H1 (cell line): ENCODE measurements at regions not wholly inside any gene's neighbourhood (a gene's known extent, or its start where the extent isn't known, plus 50 kb on each side); places are given as distances from the start of the nearest gene placed in this dataset.

Experiments
- CTCF ChIA-PET: fragments of 300-600 bp; sonication (Branson Sonifier 250); formaldehyde crosslinking; loops from one replicate; lab custom pipeline; 2021; ENCODE audit not compliant: partially characterized antibody; lab: Charles Lee
- POLR2A ChIA-PET: fragments of 300-600 bp; sonication (Branson Sonifier 250); formaldehyde crosslinking; loops from one replicate; lab custom pipeline; 2021; ENCODE audit warnings: inconsistent platforms; ENCODE audit not compliant: partially characterized antibody; lab: Charles Lee
- DNase-seq, 2 experiments: peaks; one replicate each; pipeline versions ENCODE4 v3.0.0 to v3.0.0-alpha.2; 2010 to 2022; ENCODE audit warnings: low spot score in 2 of 2, low read depth in 1 of 2, mixed read lengths in 1 of 2
- FAIRE-seq: peaks from 2 replicates; lab custom pipeline; 2011; peaks lifted over from hg19 to GRCh38; lab: Jason Lieb, UNC
- H2AFZ ChIP-seq: 2 replicates; pipeline ENCODE4 v1.8.1; 2012; ENCODE audit warnings: low read length, inconsistent platforms
- H2AK5ac ChIP-seq: 2 replicates; pipeline ENCODE4 v1.6.1; 2013; ENCODE audit warnings: low read depth, low read length
- H2BK120ac ChIP-seq: replicated peaks from 2 replicates; pipeline ENCODE3; 2013; ENCODE audit warnings: low read depth, low read length, inconsistent platforms
- H2BK12ac ChIP-seq: 2 replicates; pipeline ENCODE4 v1.6.1; 2013; ENCODE audit warnings: low read depth, low read length
- H2BK15ac ChIP-seq: 2 replicates; pipeline ENCODE4 v1.6.1; 2013; ENCODE audit warnings: low read length
- H2BK20ac ChIP-seq: 2 replicates; pipeline ENCODE4 v1.6.1; 2013; ENCODE audit warnings: low read length
- H2BK5ac ChIP-seq: 2 replicates; pipeline ENCODE4 v1.6.1; 2013; ENCODE audit warnings: low read depth, low read length
- H3K14ac ChIP-seq: 2 replicates; pipeline ENCODE4 v1.6.1; 2013; ENCODE audit warnings: inconsistent platforms; ENCODE audit not compliant: insufficient read length
- H3K18ac ChIP-seq: 2 replicates; pipeline ENCODE4 v1.6.1; 2013; ENCODE audit warnings: low read length; ENCODE audit errors: extremely low read depth
- H3K23ac ChIP-seq: 2 replicates; pipeline ENCODE4 v1.6.1; 2013; ENCODE audit warnings: inconsistent platforms; ENCODE audit not compliant: insufficient read length
- H3K23me2 ChIP-seq: 2 replicates; pipeline ENCODE4 v1.6.1; 2013; ENCODE audit warnings: low read depth, low read length
- H3K27ac ChIP-seq: 2 replicates; pipeline ENCODE4 v1.6.1; 2011; ENCODE audit warnings: low read depth, low read length, inconsistent platforms
- H3K27me3 ChIP-seq, 4 experiments: replicated peaks in 1 of 4; 1 replicate in 1 of 4; 2 replicates in 3 of 4; pipeline versions ENCODE4 v1.6.1 to v1.8.1; 2011 to 2013; ENCODE audit warnings: low read length in 3 of 4, mild to moderate bottlenecking in 3 of 4, inconsistent platforms in 2 of 4, mixed read lengths in 2 of 4, moderate library complexity in 1 of 4; ENCODE audit not compliant: control insufficient read depth in 3 of 4, insufficient read depth in 3 of 4; ENCODE audit errors: extremely low read depth in 1 of 4
- H3K36me3 ChIP-seq, 4 experiments: 2 replicates each; pipeline versions ENCODE4 v1.6.1 to v1.8.1; 2011 to 2013; ENCODE audit warnings: mild to moderate bottlenecking in 4 of 4, low read length in 3 of 4, moderate library complexity in 2 of 4, control low read depth in 1 of 4, inconsistent platforms in 1 of 4; ENCODE audit not compliant: insufficient read depth in 4 of 4, control insufficient read depth in 2 of 4
- H3K4ac ChIP-seq: replicated peaks from 2 replicates; pipeline ENCODE3; 2013; ENCODE audit warnings: low read length, low read depth, mixed read lengths, inconsistent platforms; ENCODE audit not compliant: insufficient read length
- H3K4me1 ChIP-seq, 4 experiments: replicated peaks in 1 of 4; 1 replicate in 1 of 4; 2 replicates in 3 of 4; pipeline versions ENCODE4 v1.6.1 to v1.8.1; 2011 to 2013; ENCODE audit warnings: low read length in 3 of 4, inconsistent platforms in 2 of 4, mixed read lengths in 1 of 4; ENCODE audit not compliant: insufficient read depth in 4 of 4, control insufficient read depth in 3 of 4
- H3K4me2 ChIP-seq, 2 experiments: 2 replicates each; pipeline versions ENCODE4 v1.6.1 to v1.8.1; 2011 to 2013; ENCODE audit warnings: low read depth in 2 of 2, low read length in 2 of 2, control low read depth in 1 of 2, inconsistent platforms in 1 of 2, mild to moderate bottlenecking in 1 of 2; ENCODE audit not compliant: insufficient read depth in 1 of 2
- H3K4me3 ChIP-seq, 4 experiments: fragments of 200-600, 300-600 bp in 1 of 4; sonication (generic), shearing (Covaris generic), sonication (Bioruptor Twin) in 1 of 4; 2 replicates each; pipeline versions ENCODE4 v1.5.1 to v1.8.1; 2011 to 2016; ENCODE audit warnings: low read length in 4 of 4, low read depth in 3 of 4, control low read depth in 2 of 4, inconsistent platforms in 2 of 4, mild to moderate bottlenecking in 2 of 4, mixed read lengths in 1 of 4, moderate library complexity in 1 of 4; ENCODE audit not compliant: insufficient read depth in 2 of 4; ENCODE audit errors: extremely low read depth in 1 of 4
- H3K56ac ChIP-seq: replicated peaks from 2 replicates; pipeline ENCODE3; 2013; ENCODE audit warnings: low read depth, mild to moderate bottlenecking, mixed read lengths, low read length, inconsistent platforms; ENCODE audit not compliant: insufficient read length
- H3K79me1 ChIP-seq: 2 replicates; pipeline ENCODE4 v1.6.1; 2013; ENCODE audit warnings: low read depth, low read length, control low read depth
- H3K79me2 ChIP-seq, 2 experiments: 2 replicates each; pipeline versions ENCODE4 v1.6.1 to v1.8.1; 2012 to 2013; ENCODE audit warnings: low read length in 2 of 2, mild to moderate bottlenecking in 2 of 2, inconsistent platforms in 1 of 2; ENCODE audit not compliant: insufficient read depth in 2 of 2, control insufficient read depth in 1 of 2
- H3K9ac ChIP-seq, 4 experiments: replicated peaks in 1 of 4; 1 replicate in 1 of 4; 2 replicates in 3 of 4; pipeline versions ENCODE4 v1.6.1 to v1.8.1; 2011 to 2013; ENCODE audit warnings: low read depth in 3 of 4, low read length in 3 of 4, control low read depth in 2 of 4, mild to moderate bottlenecking in 2 of 4, moderate library complexity in 2 of 4, inconsistent platforms in 1 of 4; ENCODE audit errors: extremely low read depth in 1 of 4
- H3K9me3 ChIP-seq, 2 experiments: 2 replicates each; pipeline versions ENCODE4 v1.6.1 to v1.8.1; 2012 to 2013; ENCODE audit warnings: mild to moderate bottlenecking in 2 of 2, moderate library complexity in 2 of 2, control low read depth in 1 of 2, inconsistent platforms in 1 of 2, low read depth in 1 of 2, low read length in 1 of 2, mixed read lengths in 1 of 2; ENCODE audit not compliant: insufficient read depth in 2 of 2
- H4K20me1 ChIP-seq, 2 experiments: replicated peaks in 1 of 2; 2 replicates each; pipeline versions ENCODE3 to v1.8.1; 2011 to 2013; ENCODE audit warnings: inconsistent platforms in 2 of 2, low read length in 2 of 2, mild to moderate bottlenecking in 1 of 2; ENCODE audit not compliant: insufficient read depth in 2 of 2, control insufficient read depth in 1 of 2
- H4K5ac ChIP-seq: 2 replicates; pipeline ENCODE4 v1.6.1; 2013; ENCODE audit warnings: low read length, low read depth, mixed read lengths, inconsistent platforms; ENCODE audit not compliant: insufficient read length
- H4K8ac ChIP-seq: 2 replicates; pipeline ENCODE4 v1.8.0; 2013; ENCODE audit warnings: mild to moderate bottlenecking, moderate library complexity, low read length, inconsistent platforms; ENCODE audit not compliant: insufficient read depth; ENCODE audit errors: extremely low read depth
- H4K91ac ChIP-seq: replicated peaks from 2 replicates; pipeline ENCODE3; 2013; ENCODE audit warnings: low read length, mixed read lengths, inconsistent platforms; ENCODE audit not compliant: insufficient read length
- CHD1 ChIP-seq: IDR thresholded peaks from 2 replicates; pipeline ENCODE4 v1.6.1; 2012; ENCODE audit warnings: low read depth, low read length, improper control_type of control experiment
- POLR2AphosphoS5 ChIP-seq: IDR thresholded peaks from 2 replicates; pipeline ENCODE4 v1.6.1; 2011; ENCODE audit warnings: low read depth, low read length
- TAF7 ChIP-seq: optimal IDR thresholded peaks from 2 replicates; pipeline ENCODE3; 2011; ENCODE audit warnings: low read depth, mild to moderate bottlenecking, inconsistent platforms, low read length, moderate library complexity, borderline replicate concordance
- WGBS, 2 experiments: shearing (Covaris generic) in 1 of 2; methylation state at CpG; one replicate each; pipeline versions ENCODE4 v1.1.6 to v1.1.7; 2013 to 2015; ENCODE audit warnings: low lambda C conversion rate in 2 of 2, mixed read lengths in 2 of 2, inconsistent platforms in 1 of 2, low coverage in 1 of 2, missing lambda C conversion rate in 1 of 2; ENCODE audit not compliant: insufficient replicate concordance in 2 of 2, insufficient coverage in 1 of 2, insufficient read length in 1 of 2; ENCODE audit errors: extremely low coverage in 1 of 2, missing lambda C conversion rate in 1 of 2; 5-methylcytosine and 5-hydroxymethylcytosine counted together

GRCh38 chr16:35794896-35795295 lies 2335.5 kb downstream of the TP53TG3F start:
- POLR2A ChIA-PET = no interaction called here
- no peak for FAIRE-seq
- no peak overlapping the region for H2BK15ac ChIP-seq

More at GRCh38 chr16:35794896-35795295, 2335.5 kb downstream of the TP53TG3F start:
- no peak for DNase-seq
- Histone ChIP-seq H2AK5ac (no peak overlapping the region), H4K8ac (no peak overlapping the region), H2BK20ac (no peak overlapping the region), H3K18ac (no peak overlapping the region), H4K20me1 (no peaks in the 10 kb centered on the region), H3K27ac (no peak overlapping the region), H4K91ac (no peak overlapping the region), H3K27me3 (no peaks in the 10 kb centered on the region), H3K79me2 (no peaks in the 10 kb centered on the region), H4K5ac (no peak overlapping the region), H3K4me2 (no peak overlapping the region), H3K14ac (no peak overlapping the region), H3K23me2 (no peaks in the 10 kb centered on the region; the same call in 1 of the 2 replicates), H3K79me1 (no peaks in the 10 kb centered on the region), H2AFZ (no peak overlapping the region), H3K9ac (no peak overlapping the region), H2BK5ac (no peak overlapping the region), H3K4me3 (no peak overlapping the region), H3K36me3 (no peaks in the 10 kb centered on the region), H2BK120ac (no peak overlapping the region), H3K4ac (no peak overlapping the region), H3K4me1 (no peaks in the 10 kb centered on the region), H3K56ac (no peak overlapping the region), H3K23ac (no peak overlapping the region), H2BK12ac (no peak overlapping the region), H3K9me3 (peaks cover 63 to 86% of the 10 kb centered on the region in 2 experiments)
- WGBS, 2 experiments = 71% methylated on average over 6 of the region's 6 CpGs; no CpG with 5 or more reads in 1 of the 2 experiments
- CTCF ChIA-PET = no interaction called here
- no peak for TF ChIP-seq TAF7
- no peak for TF ChIP-seq POLR2AphosphoS5
- no peak for TF ChIP-seq CHD1
